ENCODE measurements at regions not wholly inside any gene's neighbourhood (a gene's known extent, or its start where the extent isn't known, plus 50 kb on each side); places are given as distances from the start of the nearest gene placed in this dataset.

GRCh38 chr10:80968903-80969302 lies 431.2 kb downstream of the SH2D4B start:
- no peak for ATAC-seq (ENCODE audit: low read depth)
- no peak for TF ChIP-seq CTCF (IDR thresholded peaks at IDR 0.05)
- TF ChIP-seq EZH2 (IDR thresholded peaks at IDR 0.05; ENCODE audit: borderline replicate concordance, insufficient read depth, low read depth, low read length, poor library complexity, severe bottlenecking): no peak
- no peak overlapping the region for H3K4me3 Mint-ChIP-seq

GRCh38 chr10:80971461-80971860 lies 433.8 kb downstream of the SH2D4B start:
- whole genome bisulfite sequencing (ENCODE audit: insufficient coverage): no CpG with 5 or more reads among the region's 1 CpG

More at GRCh38 chr10:80968903-80969302, 431.2 kb downstream of the SH2D4B start:
- Mint-ChIP-seq H3K4me1 (peaks cover 5% of the 10 kb centered on the region), H3K9me3 (ENCODE audit: insufficient read depth) (no peaks in the 10 kb centered on the region), H3K27me3 (no peaks in the 10 kb centered on the region), H3K27ac (no peak overlapping the region)
- Histone ChIP-seq H3K9ac (ENCODE audit: low read length) (no peak overlapping the region), H3K79me2 (ENCODE audit: control insufficient read depth, insufficient read depth, low read length) (no peaks in the 10 kb centered on the region), H3K9me3 (ENCODE audit: control extremely low read depth in 1 of 3, control insufficient read depth in 2 of 3, insufficient read depth in 1 of 3, low read length in 2 of 3) (no peaks in the 10 kb centered on the region), H3K4me1 (ENCODE audit: control insufficient read depth in 2 of 2, insufficient read depth in 2 of 2, low read length in 2 of 2) (no peaks in the 10 kb centered on the region), H3K4me2 (replicated peaks; ENCODE audit: low read depth, low read length, poor library complexity, severe bottlenecking) (no peak overlapping the region), H2AFZ (ENCODE audit: insufficient read depth, low read depth, low read length, poor library complexity, severe bottlenecking) (no peak overlapping the region), H3K4me3 (ENCODE audit: control extremely low read depth in 1 of 5, extremely low read depth in 1 of 5, insufficient read depth in 1 of 5, low read depth in 2 of 5, low read length in 4 of 5) (no peak overlapping the region), H3K27me3 (replicated peaks in 1 of 4; ENCODE audit: control extremely low read depth in 1 of 4, control insufficient read depth in 3 of 4, insufficient read depth in 4 of 4, low read length in 3 of 4) (no peaks in the 10 kb centered on the region), H4K20me1 (ENCODE audit: control insufficient read depth, insufficient read depth, low read length, poor library complexity, severe bottlenecking) (no peaks in the 10 kb centered on the region), H3K36me3 (replicated peaks in 1 of 2; ENCODE audit: control extremely low read depth in 1 of 2, control insufficient read depth in 1 of 2, extremely low read depth in 1 of 2, insufficient read depth in 2 of 2, low read length in 1 of 2) (no peaks in the 10 kb centered on the region), H3K27ac (ENCODE audit: low read length in 2 of 2) (no peak overlapping the region)
- ChIA-PET POLR2A (no interaction called here), CTCF (no interaction called here)
- no peak for DNase-seq
- intact Hi-C loops (cut with micrococcal nuclease): no loop called here

More at GRCh38 chr10:80971461-80971860, 433.8 kb downstream of the SH2D4B start:
- intact Hi-C loops (cut with micrococcal nuclease): no loop called here
- no peaks in the 10 kb centered on the region for H3K9me3 ChIP-seq (ENCODE audit: control extremely low read depth in 1 of 3, control insufficient read depth in 2 of 3, insufficient read depth in 1 of 3, low read length in 2 of 3)
- H3K4me2 ChIP-seq (replicated peaks; ENCODE audit: low read depth, low read length, poor library complexity, severe bottlenecking): no peak overlapping the region
- no peak overlapping the region for H3K27ac Mint-ChIP-seq
- no peak overlapping the region for H3K4me3 Mint-ChIP-seq
- ChIA-PET POLR2A (no interaction called here), CTCF (no interaction called here)
- no peaks in the 10 kb centered on the region for H3K27me3 Mint-ChIP-seq
- H3K4me1 Mint-ChIP-seq: no peaks in the 10 kb centered on the region
- no peak overlapping the region for H3K27ac ChIP-seq (ENCODE audit: low read length in 2 of 2)
- H4K20me1 ChIP-seq (ENCODE audit: control insufficient read depth, insufficient read depth, low read length, poor library complexity, severe bottlenecking): no peaks in the 10 kb centered on the region
- no peaks in the 10 kb centered on the region for H3K36me3 ChIP-seq (replicated peaks in 1 of 2; ENCODE audit: control extremely low read depth in 1 of 2, control insufficient read depth in 1 of 2, extremely low read depth in 1 of 2, insufficient read depth in 2 of 2, low read length in 1 of 2)
- H3K27me3 ChIP-seq (replicated peaks in 1 of 4; ENCODE audit: control extremely low read depth in 1 of 4, control insufficient read depth in 3 of 4, insufficient read depth in 4 of 4, low read length in 3 of 4): no peaks in the 10 kb centered on the region
- H3K9me3 Mint-ChIP-seq (ENCODE audit: insufficient read depth): no peaks in the 10 kb centered on the region
- no peak overlapping the region for H3K9ac ChIP-seq (ENCODE audit: low read length)
- H3K79me2 ChIP-seq (ENCODE audit: control insufficient read depth, insufficient read depth, low read length): no peaks in the 10 kb centered on the region
- ATAC-seq (ENCODE audit: low read depth) (no peak), DNase-seq (no peak)
- H3K4me3 ChIP-seq (ENCODE audit: control extremely low read depth in 1 of 5, extremely low read depth in 1 of 5, insufficient read depth in 1 of 5, low read depth in 2 of 5, low read length in 4 of 5): no peak overlapping the region
- H3K4me1 ChIP-seq (ENCODE audit: control insufficient read depth in 2 of 2, insufficient read depth in 2 of 2, low read length in 2 of 2): no peaks in the 10 kb centered on the region
- no peak overlapping the region for H2AFZ ChIP-seq (ENCODE audit: insufficient read depth, low read depth, low read length, poor library complexity, severe bottlenecking)
- TF ChIP-seq EZH2 (IDR thresholded peaks at IDR 0.05; ENCODE audit: borderline replicate concordance, insufficient read depth, low read depth, low read length, poor library complexity, severe bottlenecking): no peak
- no peak for TF ChIP-seq CTCF (IDR thresholded peaks at IDR 0.05)

Measured in B cell (primary cell).